Body of pancreas (tissue), 4 donors: ENCODE measurements at regions not wholly inside any gene's neighbourhood (a gene's known extent, or its start where the extent isn't known, plus 50 kb on each side); places are given as distances from the start of the nearest gene placed in this dataset.

Experiments
- CTCF ChIP-seq, 7 experiments: fragments of 450-650 bp in 4 of 7; fragments of 200-600 bp in 3 of 7; sonication (generic) in 3 of 7; IDR thresholded peaks; one replicate each; pipeline ENCODE4 v1.5.1; 2016 to 2019; ENCODE audit warnings: antibody characterized with exemption in 7 of 7
- POLR2A ChIP-seq, 3 donors: fragments of 450-650 bp; IDR thresholded peaks; one replicate each; pipeline ENCODE4 v1.6.1; 2016; ENCODE audit warnings: antibody characterized with exemption in 3 of 3, mild to moderate bottlenecking in 2 of 3

GRCh38 chr6:8872589-8872988 is 437.2 kb upstream of the SLC35B3 start:
- TF ChIP-seq CTCF (IDR thresholded peaks at IDR 0.05), result no peak
- no peak for TF ChIP-seq POLR2A (IDR thresholded peaks at IDR 0.05)
